ENCODE measurements at regions not wholly inside any gene's neighbourhood (a gene's known extent, or its start where the extent isn't known, plus 50 kb on each side); places are given as distances from the start of the nearest gene placed in this dataset.

DNA sequence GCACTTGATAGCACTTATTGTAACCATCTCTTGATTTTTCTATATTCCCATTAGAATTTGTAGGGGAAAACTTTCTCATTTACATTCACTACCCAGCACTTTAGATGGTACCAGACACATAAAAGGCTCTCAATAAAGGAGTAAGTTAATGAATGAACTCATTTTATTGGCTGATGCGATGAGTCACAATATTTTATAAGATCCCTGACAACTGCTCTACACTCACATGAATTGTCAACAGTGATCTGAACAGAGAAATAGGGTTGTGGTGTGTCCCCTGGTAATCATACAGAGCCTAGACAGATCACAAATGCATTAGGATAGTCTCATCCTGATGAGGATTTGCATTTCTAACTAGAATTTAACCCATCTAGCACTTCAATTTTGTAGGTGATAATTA is 567.6 kb upstream of the ARPP21 start:
- Histone ChIP-seq H3K36me3 (ENCODE audit: control insufficient read depth, insufficient read depth, low read length) (no peaks in the 10 kb centered on the region), H3K4me3 (replicated peaks; ENCODE audit: low read depth, low read length) (no peak overlapping the region), H3K27me3 (replicated peaks; ENCODE audit: control insufficient read depth, insufficient read depth, low read length) (no peaks in the 10 kb centered on the region)
- DNase-seq (ENCODE audit: extremely low read depth, insufficient read length), result no peak
- TF ChIP-seq, protein P1, sequence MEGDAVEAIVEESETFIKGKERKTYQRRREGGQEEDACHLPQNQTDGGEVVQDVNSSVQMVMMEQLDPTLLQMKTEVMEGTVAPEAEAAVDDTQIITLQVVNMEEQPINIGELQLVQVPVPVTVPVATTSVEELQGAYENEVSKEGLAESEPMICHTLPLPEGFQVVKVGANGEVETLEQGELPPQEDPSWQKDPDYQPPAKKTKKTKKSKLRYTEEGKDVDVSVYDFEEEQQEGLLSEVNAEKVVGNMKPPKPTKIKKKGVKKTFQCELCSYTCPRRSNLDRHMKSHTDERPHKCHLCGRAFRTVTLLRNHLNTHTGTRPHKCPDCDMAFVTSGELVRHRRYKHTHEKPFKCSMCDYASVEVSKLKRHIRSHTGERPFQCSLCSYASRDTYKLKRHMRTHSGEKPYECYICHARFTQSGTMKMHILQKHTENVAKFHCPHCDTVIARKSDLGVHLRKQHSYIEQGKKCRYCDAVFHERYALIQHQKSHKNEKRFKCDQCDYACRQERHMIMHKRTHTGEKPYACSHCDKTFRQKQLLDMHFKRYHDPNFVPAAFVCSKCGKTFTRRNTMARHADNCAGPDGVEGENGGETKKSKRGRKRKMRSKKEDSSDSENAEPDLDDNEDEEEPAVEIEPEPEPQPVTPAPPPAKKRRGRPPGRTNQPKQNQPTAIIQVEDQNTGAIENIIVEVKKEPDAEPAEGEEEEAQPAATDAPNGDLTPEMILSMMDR (IDR thresholded peaks at IDR 0.05; ENCODE audit: insufficient read depth, low read length, poor library complexity, severe bottlenecking), result no peak

DNA sequence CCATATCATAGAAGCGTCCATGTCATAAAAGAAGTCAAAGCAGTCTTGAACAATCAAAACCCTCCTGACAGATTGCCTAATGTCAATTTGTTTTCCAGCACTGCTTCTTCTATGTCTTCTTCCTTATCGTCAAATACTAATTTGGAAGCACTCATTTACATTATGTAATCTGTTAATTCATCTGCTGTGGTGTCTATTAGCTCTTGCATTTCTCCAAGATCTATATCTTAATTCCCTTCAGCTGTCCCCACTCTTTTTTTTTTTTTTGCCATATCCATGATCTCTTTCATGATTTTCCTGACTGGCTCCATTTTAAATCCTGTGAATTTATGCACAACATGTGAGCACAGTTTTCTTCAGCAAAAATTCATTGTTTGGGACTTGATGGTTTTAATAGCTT is 560.5 kb upstream of the ARPP21 start:
- H3K36me3 ChIP-seq (ENCODE audit: control insufficient read depth, insufficient read depth, low read length), result no peaks in the 10 kb centered on the region
- no peak for DNase-seq (ENCODE audit: extremely low read depth, insufficient read length)
- no peak overlapping the region for H3K4me3 ChIP-seq (replicated peaks; ENCODE audit: low read depth, low read length)
- no peaks in the 10 kb centered on the region for H3K27me3 ChIP-seq (replicated peaks; ENCODE audit: control insufficient read depth, insufficient read depth, low read length)
- TF ChIP-seq, protein P1 (IDR thresholded peaks at IDR 0.05; ENCODE audit: insufficient read depth, low read length, poor library complexity, severe bottlenecking), result no peak

DNA sequence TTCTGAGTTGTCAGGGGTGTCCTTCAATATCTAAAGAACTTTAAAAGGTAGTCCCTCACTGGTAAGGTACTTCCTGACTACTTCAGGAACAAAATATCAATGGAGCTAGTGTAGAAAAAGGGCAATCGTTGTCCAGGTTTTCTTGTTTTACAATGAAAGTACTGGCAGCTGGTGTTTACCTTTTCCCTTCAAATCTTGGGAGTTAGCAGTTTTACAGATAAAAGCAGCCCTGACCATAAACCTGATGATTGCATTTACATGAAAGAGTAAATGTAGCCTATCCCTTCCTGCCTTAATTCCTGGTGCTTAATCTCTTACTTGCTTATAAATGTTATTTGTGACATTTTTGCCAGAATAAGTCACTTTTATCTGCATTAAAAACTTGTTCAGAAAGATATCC is 559.9 kb upstream of the ARPP21 start:
- H3K4me3 ChIP-seq (replicated peaks; ENCODE audit: low read depth, low read length), result no peak overlapping the region
- H3K27me3 ChIP-seq (replicated peaks; ENCODE audit: control insufficient read depth, insufficient read depth, low read length), result no peaks in the 10 kb centered on the region
- TF ChIP-seq, protein P1 (IDR thresholded peaks at IDR 0.05; ENCODE audit: insufficient read depth, low read length, poor library complexity, severe bottlenecking), result no peak
- H3K36me3 ChIP-seq (ENCODE audit: control insufficient read depth, insufficient read depth, low read length), result no peaks in the 10 kb centered on the region
- no peak for DNase-seq (ENCODE audit: extremely low read depth, insufficient read length)

DNA sequence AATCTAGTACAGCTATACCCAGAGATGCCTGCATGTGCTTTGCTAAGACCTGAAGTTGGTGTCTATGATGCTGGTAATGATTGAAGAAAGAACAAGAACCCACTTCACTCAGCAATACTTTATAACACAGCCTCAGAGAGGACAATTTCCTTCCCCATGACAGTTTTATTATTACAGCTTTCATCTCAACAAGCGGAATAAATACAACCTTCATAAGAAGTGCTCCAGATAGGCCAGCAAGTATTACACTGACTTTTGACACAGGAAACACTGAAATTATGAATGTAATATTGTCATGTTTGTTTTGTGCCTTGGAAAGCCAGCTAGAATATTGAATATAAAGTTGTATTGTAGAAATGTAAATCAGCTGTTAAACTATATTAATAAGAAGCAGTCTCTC is 557.4 kb upstream of the ARPP21 start:
- Histone ChIP-seq H3K27me3 (replicated peaks; ENCODE audit: control insufficient read depth, insufficient read depth, low read length) (no peaks in the 10 kb centered on the region), H3K36me3 (ENCODE audit: control insufficient read depth, insufficient read depth, low read length) (no peaks in the 10 kb centered on the region), H3K4me3 (replicated peaks; ENCODE audit: low read depth, low read length) (no peak overlapping the region)
- TF ChIP-seq, protein P1 (IDR thresholded peaks at IDR 0.05; ENCODE audit: insufficient read depth, low read length, poor library complexity, severe bottlenecking), result no peak
- DNase-seq (ENCODE audit: extremely low read depth, insufficient read length), result no peak

DNA sequence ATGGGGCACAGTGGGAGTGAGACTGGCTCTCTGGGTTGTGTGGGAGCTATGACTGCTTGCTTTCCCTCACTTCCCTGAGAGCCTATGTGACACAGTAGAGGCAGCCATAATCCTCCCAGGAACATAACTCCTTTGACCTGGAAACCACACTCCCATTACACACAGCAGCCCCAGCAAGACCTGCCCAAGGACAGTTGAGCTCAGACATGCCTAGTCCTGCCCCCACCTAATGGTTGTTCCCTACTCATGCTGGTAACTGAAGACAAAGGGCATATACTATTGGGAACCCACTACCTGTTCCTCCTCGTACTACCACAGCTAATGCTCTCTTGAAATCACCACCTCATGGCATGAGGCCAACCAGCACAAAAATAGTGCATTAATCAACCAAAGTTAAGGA is 550.4 kb upstream of the ARPP21 start:
- Histone ChIP-seq H3K27me3 (replicated peaks; ENCODE audit: control insufficient read depth, insufficient read depth, low read length) (no peaks in the 10 kb centered on the region), H3K36me3 (ENCODE audit: control insufficient read depth, insufficient read depth, low read length) (no peaks in the 10 kb centered on the region), H3K4me3 (replicated peaks; ENCODE audit: low read depth, low read length) (no peak overlapping the region)
- TF ChIP-seq, protein P1 (IDR thresholded peaks at IDR 0.05; ENCODE audit: insufficient read depth, low read length, poor library complexity, severe bottlenecking), result no peak
- no peak for DNase-seq (ENCODE audit: extremely low read depth, insufficient read length)

DNA sequence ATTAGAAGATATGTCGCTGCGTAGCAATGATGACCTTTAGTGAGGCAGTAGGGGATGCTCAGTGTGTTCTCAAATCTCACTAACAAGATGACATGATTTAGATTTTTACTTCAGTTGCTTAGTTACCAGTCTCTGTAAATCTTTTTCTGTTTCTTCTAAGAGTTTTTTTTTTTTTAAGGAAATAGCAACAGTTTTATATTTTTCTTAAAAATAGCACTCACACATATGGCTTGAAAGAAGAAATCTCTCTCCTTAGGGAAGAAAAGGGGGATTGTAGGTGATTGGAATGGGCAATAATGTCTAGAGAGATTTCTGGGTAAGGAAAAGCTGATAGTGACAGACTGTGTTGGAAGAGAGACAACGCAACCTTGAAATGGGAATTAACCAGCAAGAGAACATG is 524.6 kb upstream of the ARPP21 start:
- H3K27me3 ChIP-seq (replicated peaks; ENCODE audit: control insufficient read depth, insufficient read depth, low read length), result no peaks in the 10 kb centered on the region
- TF ChIP-seq, protein P1 (IDR thresholded peaks at IDR 0.05; ENCODE audit: insufficient read depth, low read length, poor library complexity, severe bottlenecking), result no peak
- no peak for DNase-seq (ENCODE audit: extremely low read depth, insufficient read length)
- H3K4me3 ChIP-seq (replicated peaks; ENCODE audit: low read depth, low read length), result no peak overlapping the region
- H3K36me3 ChIP-seq (ENCODE audit: control insufficient read depth, insufficient read depth, low read length), result no peaks in the 10 kb centered on the region

Data from GM06990 (cell line).